ENCODE measurements at regions not wholly inside any gene's neighbourhood (a gene's known extent, or its start where the extent isn't known, plus 50 kb on each side); places are given as distances from the start of the nearest gene placed in this dataset.

- no peak for DNase-seq
Measured at GRCh38 chr9:89774858-89775370, 170.1 kb downstream of the GADD45G start.

GRCh38 chr9:89775641-89776040 is 170.8 kb downstream of the GADD45G start:
- no peak for DNase-seq

GRCh38 chr9:89776795-89777525 is 172.1 kb downstream of the GADD45G start:
- DNase-seq, result no peak

- DNase-seq, result no peak
Measured at GRCh38 chr9:89777544-89777943, 172.7 kb downstream of the GADD45G start.

GRCh38 chr9:89778100-89779090 is 173.6 kb downstream of the GADD45G start:
- no peak for DNase-seq

- no peak for DNase-seq
Measured at GRCh38 chr9:89779405-89780203, 174.8 kb downstream of the GADD45G start.

GRCh38 chr9:89780959-89781358 is 176.1 kb downstream of the GADD45G start:
- no peak for DNase-seq

GRCh38 chr9:89781838-89782540 is 177.2 kb downstream of the GADD45G start:
- DNase-seq, result no peak

GRCh38 chr9:89786655-89787054 is 181.8 kb downstream of the GADD45G start:
- no peak for DNase-seq

GRCh38 chr9:89787595-89787994 is 182.8 kb downstream of the GADD45G start:
- no peak for DNase-seq

- DNase-seq, result no peak
Measured at GRCh38 chr9:89788434-89788833, 183.6 kb downstream of the GADD45G start.

- DNase-seq, result no peak
Measured at GRCh38 chr9:89789922-89790510, 185.2 kb downstream of the GADD45G start.

GRCh38 chr9:89790542-89791109 is 185.8 kb downstream of the GADD45G start:
- no peak for DNase-seq

GRCh38 chr9:89791754-89792153 is 186.9 kb downstream of the GADD45G start:
- no peak for DNase-seq

GRCh38 chr9:89792189-89793123 is 187.6 kb downstream of the GADD45G start:
- no peak for DNase-seq

GRCh38 chr9:89793124-89793495 is 188.3 kb downstream of the GADD45G start:
- DNase-seq, result no peak

- DNase-seq, result no peak
Measured at GRCh38 chr9:89793551-89793950, 188.7 kb downstream of the GADD45G start.

- DNase-seq, result no peak
Measured at GRCh38 chr9:89794918-89795317, 190.1 kb downstream of the GADD45G start.

- no peak for DNase-seq
Measured at GRCh38 chr9:89795538-89796195, 190.9 kb downstream of the GADD45G start.

- no peak for DNase-seq
Measured at GRCh38 chr9:89796606-89797005, 191.8 kb downstream of the GADD45G start.
